Ishikawa (cell line): ENCODE measurements at regions not wholly inside any gene's neighbourhood (a gene's known extent, or its start where the extent isn't known, plus 50 kb on each side); places are given as distances from the start of the nearest gene placed in this dataset.

ENCODE experiments used
- CEBPB ChIP-seq: IDR thresholded peaks from 2 replicates; pipeline ENCODE4 v1.6.1; 2012
- EP300 ChIP-seq: IDR thresholded peaks from 2 replicates; pipeline ENCODE4 v1.6.1; 2012; ENCODE audit warnings: borderline replicate concordance
- TAF1 ChIP-seq: IDR thresholded peaks from 2 replicates; pipeline ENCODE4 v1.6.1; 2012; ENCODE audit warnings: low read depth, mild to moderate bottlenecking
- USF1 ChIP-seq: IDR thresholded peaks from 2 replicates; pipeline ENCODE4 v1.6.1; 2012
- YY1 ChIP-seq: IDR thresholded peaks from 2 replicates; pipeline ENCODE4 v1.6.1; 2012; ENCODE audit warnings: low read depth

GRCh38 chr1:69172003-69173000, 395.4 kb upstream of the LRRC7 start:
- TF ChIP-seq CEBPB (no peak), EP300 (no peak), USF1 (no peak), TAF1 (no peak), YY1 (no peak)
